ENCODE measurements at regions not wholly inside any gene's neighbourhood (a gene's known extent, or its start where the extent isn't known, plus 50 kb on each side); places are given as distances from the start of the nearest gene placed in this dataset.
A peak's percentile ranks its signal among the peaks of the same experiment; 100 is the strongest.
"Not testable (repeated sequence)": the region's sequence is repeated elsewhere in the genome, so short reads cannot be mapped to it uniquely, and the experiment has no call there.

- no peak for DNase-seq
Observed at GRCh38 chr5:16987776-16988175, 51.7 kb upstream of the MYO10 start.

- DNase-seq: not testable (repeated sequence)
Observed at GRCh38 chr5:16990817-16991520, 54.9 kb upstream of the MYO10 start.

- DNase-seq: no peak
Observed at GRCh38 chr5:16992006-16992405, 55.9 kb upstream of the MYO10 start.

- no peak for DNase-seq
Observed at GRCh38 chr5:16992444-16992843, 56.4 kb upstream of the MYO10 start.

GRCh38 chr5:16994565-16994964 is 58.5 kb upstream of the MYO10 start:
- no peak for DNase-seq

GRCh38 chr5:16995372-16995771 is 59.3 kb upstream of the MYO10 start:
- no peak for DNase-seq

- DNase-seq: no peak
Observed at GRCh38 chr5:17000291-17000939, 64.3 kb upstream of the MYO10 start.

GRCh38 chr5:17001428-17001827 is 65.3 kb upstream of the MYO10 start:
- DNase-seq: no peak

GRCh38 chr5:17004441-17005106 is 68.5 kb upstream of the MYO10 start:
- no peak for DNase-seq

- DNase-seq: peak; percentile 18
Observed at GRCh38 chr5:17005107-17005828, 69.2 kb upstream of the MYO10 start.

GRCh38 chr5:17012289-17012688 is 76.2 kb upstream of the MYO10 start:
- DNase-seq: no peak

- no peak for DNase-seq
Observed at GRCh38 chr5:17014686-17015085, 78.6 kb upstream of the MYO10 start.

GRCh38 chr5:17018871-17019270 is 82.8 kb upstream of the MYO10 start:
- no peak for DNase-seq

GRCh38 chr5:17019324-17019723 is 83.2 kb upstream of the MYO10 start:
- no peak for DNase-seq

- no peak for DNase-seq
Observed at GRCh38 chr5:17020678-17021601, 84.9 kb upstream of the MYO10 start.

- no peak for DNase-seq
Observed at GRCh38 chr5:17021602-17021932, 85.5 kb upstream of the MYO10 start.

- DNase-seq: no peak
Observed at GRCh38 chr5:17022296-17022695, 86.2 kb upstream of the MYO10 start.

- DNase-seq: no peak
Observed at GRCh38 chr5:17024686-17025180, 88.6 kb upstream of the MYO10 start.

- not testable (repeated sequence) for DNase-seq
Observed at GRCh38 chr5:17031659-17032277, 95.7 kb upstream of the MYO10 start.

GRCh38 chr5:17032314-17032985 is 96.4 kb upstream of the MYO10 start:
- DNase-seq: not testable (repeated sequence)

- DNase-seq: not testable (repeated sequence)
Observed at GRCh38 chr5:17034992-17035391, 98.9 kb upstream of the MYO10 start.
